Stimulated activated CD4-positive, alpha-beta T cell treated with anti-CD3 and anti-CD28 coated beads, Interleukin-4, amount 100 ng/mL, for 48 hours (primary cell): ENCODE measurements at regions not wholly inside any gene's neighbourhood (a gene's known extent, or its start where the extent isn't known, plus 50 kb on each side); places are given as distances from the start of the nearest gene placed in this dataset.

Experiments
- DNase-seq, 2 donors: peaks; one replicate each; pipeline ENCODE4 v3.0.0-alpha.2; 2020; ENCODE audit warnings: low read depth in 2 of 2

GRCh38 chr20:50285376-50286173 lies 94.9 kb downstream of the CEBPB start:
- no peak for DNase-seq

- no peak for DNase-seq
Observed at GRCh38 chr20:50286174-50286511, 95.5 kb downstream of the CEBPB start.

- DNase-seq: no peak
Observed at GRCh38 chr20:50286609-50287008, 96.0 kb downstream of the CEBPB start.

GRCh38 chr20:50287512-50287911 lies 96.9 kb downstream of the CEBPB start:
- no peak for DNase-seq

- DNase-seq: no peak
Observed at GRCh38 chr20:50288128-50288623, 97.5 kb downstream of the CEBPB start.

- no peak for DNase-seq
Observed at GRCh38 chr20:50289581-50289980, 99.0 kb downstream of the CEBPB start.

- DNase-seq: no peak
Observed at GRCh38 chr20:50290112-50290511, 99.5 kb downstream of the CEBPB start.

- DNase-seq: no peak
Observed at GRCh38 chr20:50290808-50291207, 100.2 kb downstream of the CEBPB start.

- no peak for DNase-seq
Observed at GRCh38 chr20:50291254-50292078, 100.8 kb downstream of the CEBPB start.

- no peak for DNase-seq
Observed at GRCh38 chr20:50292079-50292590, 101.5 kb downstream of the CEBPB start.

- DNase-seq: no peak
Observed at GRCh38 chr20:50292591-50293283, 102.1 kb downstream of the CEBPB start.

- no peak for DNase-seq
Observed at GRCh38 chr20:50293284-50294139, 102.9 kb downstream of the CEBPB start.

- no peak for DNase-seq
Observed at GRCh38 chr20:50294164-50295088, 103.8 kb downstream of the CEBPB start.

GRCh38 chr20:50295345-50295744 lies 104.7 kb downstream of the CEBPB start:
- DNase-seq: no peak

- no peak for DNase-seq
Observed at GRCh38 chr20:50295762-50296449, 105.3 kb downstream of the CEBPB start.

GRCh38 chr20:50296450-50297375 lies 106.1 kb downstream of the CEBPB start:
- no peak for DNase-seq

- DNase-seq: no peak
Observed at GRCh38 chr20:50297498-50298376, 107.1 kb downstream of the CEBPB start.
